IMR-90 (cell line): ENCODE measurements at regions not wholly inside any gene's neighbourhood (a gene's known extent, or its start where the extent isn't known, plus 50 kb on each side); places are given as distances from the start of the nearest gene placed in this dataset.

Source experiments
- ATAC-seq: fragments of 200-7000 bp; cut with Tn5 transposase; 2 replicates; pipeline ENCODE4 v1.9.1; 2020; ENCODE audit warnings: low read depth, mild to moderate bottlenecking, moderate library complexity
- BruUV-seq: library from RNA; stranded (reverse); fragments of 400-500 nt; replicated peaks from 2 replicates; lab custom pipeline; 2021; lab: Mats Ljungman, UMichigan
- CTCF ChIA-PET: fragments of 300-600 bp; formaldehyde crosslinking; extraction: SDS; loops from one replicate; lab custom pipeline; 2021; ENCODE audit warnings: antibody characterized with exemption; lab: Yijun Ruan, JAX
- POLR2A ChIA-PET: fragments of 300-600 bp; sonication (Branson Sonifier 250); formaldehyde crosslinking; loops from one replicate; lab custom pipeline; 2022; ENCODE audit warnings: antibody characterized with exemption; ENCODE audit not compliant: unreplicated experiment; lab: Charles Lee
- DNase-seq: peaks from one replicate; pipeline ENCODE4 v3.0.0; 2013
- H2AFZ ChIP-seq: replicated peaks from 2 replicates; pipeline ENCODE3; 2013; ENCODE audit warnings: low read length, mild to moderate bottlenecking; ENCODE audit not compliant: poor library complexity
- H2AK5ac ChIP-seq: 2 replicates; pipeline ENCODE4 v1.6.1; 2013; ENCODE audit warnings: low read depth, low read length, inconsistent platforms
- H2AK9ac ChIP-seq: replicated peaks from 2 replicates; pipeline ENCODE3; 2013; ENCODE audit warnings: mild to moderate bottlenecking, low read depth, low read length, moderate library complexity; ENCODE audit not compliant: poor library complexity
- H2BK120ac ChIP-seq: 2 replicates; pipeline ENCODE4 v1.6.1; 2013; ENCODE audit warnings: low read depth, low read length, inconsistent platforms
- H2BK15ac ChIP-seq: 3 replicates; pipeline ENCODE4 v1.6.1; 2013; ENCODE audit warnings: low read depth, low read length, inconsistent platforms
- H2BK20ac ChIP-seq: 2 replicates; pipeline ENCODE4 v1.6.1; 2013; ENCODE audit warnings: low read depth, mild to moderate bottlenecking, inconsistent platforms, low read length, moderate library complexity
- H2BK5ac ChIP-seq: 2 replicates; pipeline ENCODE4 v1.6.1; 2013; ENCODE audit warnings: mild to moderate bottlenecking, low read depth, low read length, inconsistent platforms; ENCODE audit not compliant: poor library complexity, severe bottlenecking
- H3K14ac ChIP-seq: replicated peaks from 2 replicates; pipeline ENCODE4 v1.6.1; 2013; ENCODE audit warnings: low read depth, low read length, inconsistent platforms
- H3K18ac ChIP-seq: 2 replicates; pipeline ENCODE4 v1.6.1; 2013; ENCODE audit warnings: low read depth, low read length, control low read depth
- H3K23ac ChIP-seq: 2 replicates; pipeline ENCODE4 v1.6.1; 2013; ENCODE audit warnings: low read depth, low read length, inconsistent platforms
- H3K27ac ChIP-seq: 2 replicates; pipeline ENCODE4 v1.5.1; 2013; ENCODE audit warnings: mild to moderate bottlenecking, control low read depth, low read length; ENCODE audit not compliant: insufficient read depth
- H3K27me3 ChIP-seq: 2 replicates; pipeline ENCODE4 v1.6.1; 2013; ENCODE audit warnings: low read length; ENCODE audit not compliant: control insufficient read depth, insufficient read depth
- H3K36me3 ChIP-seq: 2 replicates; pipeline ENCODE4 v1.6.1; 2013; ENCODE audit warnings: low read length, mixed read lengths; ENCODE audit not compliant: control insufficient read depth, insufficient read depth
- H3K4ac ChIP-seq: 2 replicates; pipeline ENCODE4 v1.6.1; 2013; ENCODE audit warnings: low read depth, low read length, inconsistent platforms
- H3K4me1 ChIP-seq: 2 replicates; pipeline ENCODE4 v1.6.1; 2013; ENCODE audit warnings: low read length, mixed read lengths; ENCODE audit not compliant: control insufficient read depth, insufficient read depth
- H3K4me2 ChIP-seq: 2 replicates; pipeline ENCODE4 v1.6.1; 2013; ENCODE audit warnings: low read depth, mild to moderate bottlenecking, control low read depth, low read length, moderate library complexity
- H3K4me3 ChIP-seq: 2 replicates; pipeline ENCODE4 v1.5.1; 2013; ENCODE audit warnings: low read depth, mild to moderate bottlenecking, control low read depth, low read length, moderate library complexity; ENCODE audit not compliant: insufficient read depth
- H3K56ac ChIP-seq: 2 replicates; pipeline ENCODE4 v1.6.1; 2013; ENCODE audit warnings: low read length, inconsistent platforms; ENCODE audit not compliant: insufficient read depth; ENCODE audit errors: extremely low read depth
- H3K79me1 ChIP-seq, 2 experiments: 2 replicates each; pipeline ENCODE4 v1.6.1; 2013; ENCODE audit warnings: low read length in 2 of 2, inconsistent platforms in 1 of 2, low read depth in 1 of 2
- H3K9ac ChIP-seq: 2 replicates; pipeline ENCODE4 v1.6.1; 2013; ENCODE audit warnings: low read depth, low read length, control low read depth
- H3K9me1 ChIP-seq: 2 replicates; pipeline ENCODE4 v1.6.1; 2013; ENCODE audit warnings: low read length, inconsistent platforms; ENCODE audit not compliant: insufficient read depth
- H3K9me3 ChIP-seq: 2 replicates; pipeline ENCODE4 v1.6.1; 2013; ENCODE audit warnings: low read length; ENCODE audit not compliant: control insufficient read depth, insufficient read depth
- H4K20me1 ChIP-seq: 2 replicates; pipeline ENCODE4 v1.6.1; 2013; ENCODE audit warnings: low read length, inconsistent platforms; ENCODE audit not compliant: insufficient read depth
- H4K5ac ChIP-seq: 2 replicates; pipeline ENCODE4 v1.6.1; 2013; ENCODE audit warnings: mild to moderate bottlenecking, low read depth, low read length, control low read depth
- H4K8ac ChIP-seq, 2 experiments: 2 replicates each; pipeline ENCODE4 v1.6.1; 2013; ENCODE audit warnings: low read depth in 2 of 2, low read length in 2 of 2, control low read depth in 1 of 2, inconsistent platforms in 1 of 2
- H4K91ac ChIP-seq: 2 replicates; pipeline ENCODE4 v1.6.1; 2013; ENCODE audit warnings: low read depth, low read length, inconsistent platforms; ENCODE audit not compliant: insufficient read depth
- CEBPB ChIP-seq: IDR thresholded peaks from 2 replicates; pipeline ENCODE4 v1.6.1; 2012; ENCODE audit warnings: low read depth, low read length, improper control_type of control experiment
- ELK1 ChIP-seq: fragments of 150-350 bp; IDR thresholded peaks from 2 replicates; pipeline ENCODE4 v1.6.1; 2016; ENCODE audit warnings: low read depth, mild to moderate bottlenecking, low read length, moderate library complexity, borderline replicate concordance
- FOS ChIP-seq: fragments of 150-350 bp; IDR thresholded peaks from 2 replicates; pipeline ENCODE4 v1.6.1; 2016; ENCODE audit warnings: low read depth, low read length
- MAFK ChIP-seq: IDR thresholded peaks from 2 replicates; pipeline ENCODE4 v1.6.1; 2012; ENCODE audit warnings: low read depth, low read length, improper control_type of control experiment
- POLR2A ChIP-seq: IDR thresholded peaks from 2 replicates; pipeline ENCODE4 v1.6.1; 2012; ENCODE audit warnings: mild to moderate bottlenecking, low read depth, low read length
- WGBS, 2 experiments: methylation state at CpG; one replicate each; pipeline versions ENCODE4 v1.1.5 to v1.1.7; 2013; ENCODE audit warnings: missing lambda C conversion rate in 2 of 2; ENCODE audit not compliant: insufficient read length in 1 of 2; ENCODE audit errors: extremely low coverage in 2 of 2; 5-methylcytosine and 5-hydroxymethylcytosine counted together
- dilution Hi-C: fragments of 300-500 bp; cut with HindIII; formaldehyde crosslinking; loops from one replicate; pipeline ENCODE4 v1.14.3; 2018; ENCODE audit warnings: low sequenced_read_pairs; ENCODE audit not compliant: unreplicated experiment
- in situ Hi-C: fragments of 300-500 bp; cut with MboI; formaldehyde crosslinking; loops from 3 replicates; pipeline ENCODE4 v1.14.3; 2019; ENCODE audit warnings: low sequenced_read_pairs, inconsistent platforms, mixed read lengths
- intact Hi-C: fragments of 100-400 bp; cut with micrococcal nuclease; formaldehyde crosslinking; loops from 2 replicates; pipeline ENCODE4 v1.10.0; 2022

GRCh38 chr1:212532469-212533147 lies 76.0 kb upstream of the ATF3 start:
- no peak overlapping the region for H3K14ac ChIP-seq
- no peaks in the 10 kb centered on the region for H3K36me3 ChIP-seq
- in situ Hi-C loops = no loop called here
- no peak overlapping the region for H3K23ac ChIP-seq
- H2AFZ ChIP-seq = no peak overlapping the region
- ATAC-seq (no peak), DNase-seq (no peak)
- ChIA-PET CTCF (interaction anchor here (0.6 kb wide), 1 partner anchor 124 kb away, joined by 3 read pairs; no protein-coding TSS in a partner anchor), POLR2A (no interaction called here)
- no peak overlapping the region for H2BK5ac ChIP-seq
- no peak overlapping the region for H3K27ac ChIP-seq
- H3K27me3 ChIP-seq = peaks cover 23% of the 10 kb centered on the region
- no peaks in the 10 kb centered on the region for H4K20me1 ChIP-seq
- no peak overlapping the region for H3K9ac ChIP-seq
- no peak overlapping the region for H4K8ac ChIP-seq
- H3K9me3 ChIP-seq = peaks cover 3% of the 10 kb centered on the region
- no peak overlapping the region for H2BK120ac ChIP-seq
- dilution Hi-C loops = no loop called here
- no peak overlapping the region for H2AK9ac ChIP-seq
- H2BK20ac ChIP-seq = no peak overlapping the region
- no peak overlapping the region for H2BK15ac ChIP-seq
- intact Hi-C loops = no loop called here
- H2AK5ac ChIP-seq = no peak overlapping the region
- H4K91ac ChIP-seq = no peak overlapping the region
- H3K4me3 ChIP-seq = no peak overlapping the region
- TF ChIP-seq MAFK (no peak), FOS (no peak), ELK1 (no peak), POLR2A (no peak), CEBPB (no peak)
- H3K4ac ChIP-seq = no peak overlapping the region
- no peak overlapping the region for H3K18ac ChIP-seq
- BruUV-seq = no TSS peak
- no peak overlapping the region for H4K5ac ChIP-seq
- H3K56ac ChIP-seq = no peak overlapping the region
- no peaks in the 10 kb centered on the region for H3K79me1 ChIP-seq
- 80% methylated on average over 1 of the region's 6 CpGs; no CpG with 5 or more reads in 1 of the 2 experiments for whole genome bisulfite sequencing, 2 experiments
- no peaks in the 10 kb centered on the region for H3K9me1 ChIP-seq
- no peaks in the 10 kb centered on the region for H3K4me1 ChIP-seq
- no peak overlapping the region for H3K4me2 ChIP-seq
